Suprapubic skin (tissue), 4 donors: ENCODE measurements at regions not wholly inside any gene's neighbourhood (a gene's known extent, or its start where the extent isn't known, plus 50 kb on each side); places are given as distances from the start of the nearest gene placed in this dataset.

Experiments
- POLR2A ChIP-seq, 2 donors: fragments of 450-650 bp; IDR thresholded peaks; one replicate each; pipeline ENCODE4 v1.6.1; 2017; ENCODE audit warnings: antibody characterized with exemption in 2 of 2, mild to moderate bottlenecking in 2 of 2, moderate library complexity in 2 of 2
- POLR2AphosphoS5 ChIP-seq, 3 donors: sonication (generic); formaldehyde crosslinking; IDR thresholded peaks; one replicate each; pipeline ENCODE4 v1.6.1; 2017; ENCODE audit warnings: antibody characterized with exemption in 3 of 3
- TF ChIP-seq, protein P1 (sequence below), 2 donors: fragments of 200-600 bp in 1 of 2; fragments of 450-650 bp in 1 of 2; sonication (generic) in 1 of 2; IDR thresholded peaks; one replicate each; pipeline ENCODE4 v1.5.1; 2016 to 2019; ENCODE audit warnings: antibody characterized with exemption in 2 of 2, mild to moderate bottlenecking in 1 of 2, moderate library complexity in 1 of 2

DNA sequence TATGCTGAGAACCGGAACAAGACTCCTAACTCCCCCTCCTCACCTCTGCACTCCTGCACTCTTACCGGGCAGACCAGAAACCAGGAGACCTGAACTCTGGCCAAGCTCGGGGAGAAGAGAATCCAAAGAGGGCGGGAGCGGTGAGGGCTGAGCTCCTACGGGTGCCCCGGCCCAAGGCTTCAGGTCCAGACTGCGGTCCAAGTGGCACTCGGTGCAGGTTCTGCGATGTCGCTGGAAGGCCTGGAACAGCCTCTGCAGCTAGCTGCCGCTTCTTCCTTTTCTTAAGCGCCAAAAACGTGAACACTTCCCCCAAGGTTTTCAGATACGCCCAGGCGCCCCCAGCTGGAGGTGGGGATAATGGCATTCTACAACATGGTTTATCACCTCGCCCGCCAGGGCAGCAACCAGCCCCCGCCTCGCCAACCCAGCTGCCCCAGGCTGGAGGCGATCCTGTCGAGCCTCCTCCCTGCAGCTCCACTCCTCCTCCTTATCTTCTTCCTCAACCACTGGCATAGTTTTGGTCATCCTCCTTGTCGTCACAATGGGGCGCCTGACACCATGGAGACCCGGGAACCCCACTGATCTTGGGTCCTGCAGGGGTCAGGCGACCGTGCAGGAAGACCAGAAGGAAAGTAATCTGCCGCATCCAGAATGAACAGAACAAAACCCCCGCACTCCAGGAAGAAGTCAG is 1735.9 kb downstream of the TP53TG3F start:
- TF ChIP-seq, protein P1, sequence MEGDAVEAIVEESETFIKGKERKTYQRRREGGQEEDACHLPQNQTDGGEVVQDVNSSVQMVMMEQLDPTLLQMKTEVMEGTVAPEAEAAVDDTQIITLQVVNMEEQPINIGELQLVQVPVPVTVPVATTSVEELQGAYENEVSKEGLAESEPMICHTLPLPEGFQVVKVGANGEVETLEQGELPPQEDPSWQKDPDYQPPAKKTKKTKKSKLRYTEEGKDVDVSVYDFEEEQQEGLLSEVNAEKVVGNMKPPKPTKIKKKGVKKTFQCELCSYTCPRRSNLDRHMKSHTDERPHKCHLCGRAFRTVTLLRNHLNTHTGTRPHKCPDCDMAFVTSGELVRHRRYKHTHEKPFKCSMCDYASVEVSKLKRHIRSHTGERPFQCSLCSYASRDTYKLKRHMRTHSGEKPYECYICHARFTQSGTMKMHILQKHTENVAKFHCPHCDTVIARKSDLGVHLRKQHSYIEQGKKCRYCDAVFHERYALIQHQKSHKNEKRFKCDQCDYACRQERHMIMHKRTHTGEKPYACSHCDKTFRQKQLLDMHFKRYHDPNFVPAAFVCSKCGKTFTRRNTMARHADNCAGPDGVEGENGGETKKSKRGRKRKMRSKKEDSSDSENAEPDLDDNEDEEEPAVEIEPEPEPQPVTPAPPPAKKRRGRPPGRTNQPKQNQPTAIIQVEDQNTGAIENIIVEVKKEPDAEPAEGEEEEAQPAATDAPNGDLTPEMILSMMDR (IDR thresholded peaks at IDR 0.05), result no peak
- TF ChIP-seq POLR2A (IDR thresholded peaks at IDR 0.05) (no peak), POLR2AphosphoS5 (IDR thresholded peaks at IDR 0.05) (no peak)
